ENCODE measurements at regions not wholly inside any gene's neighbourhood (a gene's known extent, or its start where the extent isn't known, plus 50 kb on each side); places are given as distances from the start of the nearest gene placed in this dataset.

DNA sequence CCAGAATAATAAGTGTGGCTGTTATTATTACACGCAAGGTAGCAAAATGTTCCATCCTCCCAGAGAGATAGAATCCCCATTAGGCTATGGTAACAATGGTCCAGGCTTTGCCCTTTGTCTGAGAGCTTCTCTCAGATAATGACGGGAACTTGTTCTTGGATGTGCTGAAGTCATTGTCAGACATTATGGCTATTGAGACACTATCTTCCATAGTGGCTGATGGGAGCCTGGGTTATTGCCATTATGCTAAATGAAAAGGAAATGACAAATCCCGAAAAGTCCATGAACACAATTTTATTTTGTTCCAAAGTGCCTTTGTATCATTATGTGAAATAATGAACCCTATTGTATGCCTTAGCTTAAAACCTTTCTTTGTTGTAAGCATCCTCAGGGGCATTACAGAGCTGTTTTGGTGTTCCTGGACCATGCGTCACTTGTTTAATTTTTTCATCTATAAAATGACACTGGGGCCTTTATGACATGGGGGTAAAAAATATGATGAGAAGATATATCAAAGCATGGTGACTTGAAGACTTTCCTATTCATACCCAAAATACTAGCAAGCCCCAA lies 218.5 kb downstream of the KCNS3 start:
- Histone ChIP-seq H3K27me3 (ENCODE audit: control insufficient read depth, insufficient read depth, low read length) (no peaks in the 10 kb centered on the region), H3K4me1 (ENCODE audit: control insufficient read depth, extremely low read depth, insufficient read depth, low read length) (no peaks in the 10 kb centered on the region), H4K20me1 (ENCODE audit: control insufficient read depth, extremely low read depth, insufficient read depth, low read length) (no peaks in the 10 kb centered on the region), H3K9ac (ENCODE audit: insufficient read depth, low read length) (no peak overlapping the region), H3K79me2 (ENCODE audit: control insufficient read depth, insufficient read depth, low read length) (no peaks in the 10 kb centered on the region), H3K36me3 (ENCODE audit: control insufficient read depth, insufficient read depth, low read length) (no peaks in the 10 kb centered on the region), H3K27ac (ENCODE audit: insufficient read depth, low read length) (no peak overlapping the region), H3K9me3 (ENCODE audit: control insufficient read depth, insufficient read depth, low read depth, low read length) (no peaks in the 10 kb centered on the region), H3K4me2 (ENCODE audit: extremely low read depth, insufficient read depth, low read length) (no peak overlapping the region), H3K4me3 (replicated peaks in 1 of 4; ENCODE audit: control extremely low read depth in 1 of 4, insufficient read depth in 1 of 4, low read depth in 3 of 4, low read length in 4 of 4) (no peak overlapping the region), H2AFZ (ENCODE audit: low read length) (no peak overlapping the region)
- DNase-seq (ENCODE audit: low read depth in 2 of 2): no peak
- TF ChIP-seq EZH2 (IDR thresholded peaks at IDR 0.05; ENCODE audit: low read length, missing control alignments): no peak

DNA sequence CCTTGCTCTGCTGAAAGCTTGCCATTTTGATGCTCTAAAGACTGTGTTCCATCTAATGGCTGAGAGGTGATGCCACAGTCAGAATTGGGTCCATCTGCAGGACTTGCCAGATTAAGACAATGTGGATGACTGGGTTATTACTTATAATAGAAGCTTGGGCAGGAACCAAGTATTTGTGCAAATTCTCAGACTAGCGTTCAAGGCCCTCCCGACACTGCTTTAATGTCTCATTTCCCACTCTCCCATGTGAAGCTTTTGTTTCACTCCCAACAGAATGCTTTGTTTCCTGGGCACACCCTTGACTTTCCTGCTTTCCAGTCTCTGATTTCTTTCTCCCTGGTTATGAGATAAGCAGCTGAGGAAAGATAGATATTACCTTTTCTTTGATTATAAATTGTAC lies 215.8 kb downstream of the KCNS3 start:
- Histone ChIP-seq H3K4me3 (replicated peaks in 1 of 4; ENCODE audit: control extremely low read depth in 1 of 4, insufficient read depth in 1 of 4, low read depth in 3 of 4, low read length in 4 of 4) (no peak overlapping the region), H3K9ac (ENCODE audit: insufficient read depth, low read length) (no peak overlapping the region), H3K27ac (ENCODE audit: insufficient read depth, low read length) (no peak overlapping the region), H3K36me3 (ENCODE audit: control insufficient read depth, insufficient read depth, low read length) (no peaks in the 10 kb centered on the region), H3K79me2 (ENCODE audit: control insufficient read depth, insufficient read depth, low read length) (no peaks in the 10 kb centered on the region), H3K4me2 (ENCODE audit: extremely low read depth, insufficient read depth, low read length) (no peak overlapping the region), H4K20me1 (ENCODE audit: control insufficient read depth, extremely low read depth, insufficient read depth, low read length) (no peaks in the 10 kb centered on the region), H2AFZ (ENCODE audit: low read length) (no peak overlapping the region), H3K27me3 (ENCODE audit: control insufficient read depth, insufficient read depth, low read length) (no peaks in the 10 kb centered on the region), H3K9me3 (ENCODE audit: control insufficient read depth, insufficient read depth, low read depth, low read length) (no peaks in the 10 kb centered on the region), H3K4me1 (ENCODE audit: control insufficient read depth, extremely low read depth, insufficient read depth, low read length) (no peaks in the 10 kb centered on the region)
- no peak for TF ChIP-seq EZH2 (IDR thresholded peaks at IDR 0.05; ENCODE audit: low read length, missing control alignments)
- TF ChIP-seq, protein P1, sequence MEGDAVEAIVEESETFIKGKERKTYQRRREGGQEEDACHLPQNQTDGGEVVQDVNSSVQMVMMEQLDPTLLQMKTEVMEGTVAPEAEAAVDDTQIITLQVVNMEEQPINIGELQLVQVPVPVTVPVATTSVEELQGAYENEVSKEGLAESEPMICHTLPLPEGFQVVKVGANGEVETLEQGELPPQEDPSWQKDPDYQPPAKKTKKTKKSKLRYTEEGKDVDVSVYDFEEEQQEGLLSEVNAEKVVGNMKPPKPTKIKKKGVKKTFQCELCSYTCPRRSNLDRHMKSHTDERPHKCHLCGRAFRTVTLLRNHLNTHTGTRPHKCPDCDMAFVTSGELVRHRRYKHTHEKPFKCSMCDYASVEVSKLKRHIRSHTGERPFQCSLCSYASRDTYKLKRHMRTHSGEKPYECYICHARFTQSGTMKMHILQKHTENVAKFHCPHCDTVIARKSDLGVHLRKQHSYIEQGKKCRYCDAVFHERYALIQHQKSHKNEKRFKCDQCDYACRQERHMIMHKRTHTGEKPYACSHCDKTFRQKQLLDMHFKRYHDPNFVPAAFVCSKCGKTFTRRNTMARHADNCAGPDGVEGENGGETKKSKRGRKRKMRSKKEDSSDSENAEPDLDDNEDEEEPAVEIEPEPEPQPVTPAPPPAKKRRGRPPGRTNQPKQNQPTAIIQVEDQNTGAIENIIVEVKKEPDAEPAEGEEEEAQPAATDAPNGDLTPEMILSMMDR (conservative IDR thresholded peaks at IDR 0.05 in 1 of 2, IDR thresholded peaks at IDR 0.05 in 1 of 2; ENCODE audit: low read depth in 1 of 2, low read length in 2 of 2): no peak
- DNase-seq (ENCODE audit: low read depth in 2 of 2): no peak

DNA sequence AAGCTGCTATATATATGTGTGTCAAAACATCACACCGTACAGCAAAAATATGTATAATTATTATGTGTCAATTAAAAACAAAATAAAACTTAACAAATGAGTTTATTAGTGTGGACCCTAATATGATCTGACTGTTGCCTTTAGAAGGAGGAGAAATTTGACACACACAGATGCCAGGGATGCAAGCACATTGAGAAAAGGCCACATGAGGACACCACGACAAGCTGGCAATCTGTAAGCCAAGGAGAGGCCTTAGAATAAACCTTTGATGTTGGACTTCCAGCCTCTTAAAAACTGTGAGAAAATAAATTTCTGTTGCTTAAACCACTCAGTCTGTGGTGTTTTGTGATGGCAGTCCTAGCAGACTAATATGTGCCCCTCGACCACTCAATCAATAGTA lies 214.7 kb downstream of the KCNS3 start:
- DNase-seq (ENCODE audit: low read depth in 2 of 2): no peak
- Histone ChIP-seq H3K4me2 (ENCODE audit: extremely low read depth, insufficient read depth, low read length) (no peak overlapping the region), H3K4me1 (ENCODE audit: control insufficient read depth, extremely low read depth, insufficient read depth, low read length) (no peaks in the 10 kb centered on the region), H2AFZ (ENCODE audit: low read length) (no peak overlapping the region), H3K9ac (ENCODE audit: insufficient read depth, low read length) (no peak overlapping the region), H3K36me3 (ENCODE audit: control insufficient read depth, insufficient read depth, low read length) (no peaks in the 10 kb centered on the region), H4K20me1 (ENCODE audit: control insufficient read depth, extremely low read depth, insufficient read depth, low read length) (no peaks in the 10 kb centered on the region), H3K4me3 (replicated peaks in 1 of 4; ENCODE audit: control extremely low read depth in 1 of 4, insufficient read depth in 1 of 4, low read depth in 3 of 4, low read length in 4 of 4) (no peak overlapping the region), H3K79me2 (ENCODE audit: control insufficient read depth, insufficient read depth, low read length) (no peaks in the 10 kb centered on the region), H3K27ac (ENCODE audit: insufficient read depth, low read length) (no peak overlapping the region), H3K27me3 (ENCODE audit: control insufficient read depth, insufficient read depth, low read length) (no peaks in the 10 kb centered on the region), H3K9me3 (ENCODE audit: control insufficient read depth, insufficient read depth, low read depth, low read length) (no peaks in the 10 kb centered on the region)
- TF ChIP-seq, protein P1 (conservative IDR thresholded peaks at IDR 0.05 in 1 of 2, IDR thresholded peaks at IDR 0.05 in 1 of 2; ENCODE audit: low read depth in 1 of 2, low read length in 2 of 2): no peak
- TF ChIP-seq EZH2 (IDR thresholded peaks at IDR 0.05; ENCODE audit: low read length, missing control alignments): no peak

Measured in fibroblast of lung (primary cell).